Ovary (tissue), 7 donors: ENCODE measurements at regions not wholly inside any gene's neighbourhood (a gene's known extent, or its start where the extent isn't known, plus 50 kb on each side); places are given as distances from the start of the nearest gene placed in this dataset.

Experiments used
- DNase-seq, 5 donors: peaks; one replicate each; pipeline ENCODE4 v3.0.0-alpha.2; 2019 to 2020
- H3K27ac ChIP-seq, 2 donors: fragments of 200-600 bp; one replicate each; pipeline versions ENCODE4 v1.5.1 to v1.8.0; 2019 to 2022
- H3K27me3 ChIP-seq: fragments of 200-600 bp; one replicate; pipeline ENCODE4 v1.8.0; 2022
- H3K36me3 ChIP-seq: fragments of 200-600 bp; sonication (generic); one replicate; pipeline ENCODE4 v1.5.1; 2019
- H3K4me1 ChIP-seq: one replicate; pipeline ENCODE4 v1.8.1; 2013; ENCODE audit warnings: mild to moderate bottlenecking, moderate library complexity; ENCODE audit not compliant: insufficient read depth
- H3K4me3 ChIP-seq: fragments of 200-600 bp; sonication (generic); one replicate; pipeline ENCODE4 v1.5.1; 2017
- H3K9me3 ChIP-seq, 2 donors: fragments of 200-600 bp in 1 of 2; sonication (generic) in 1 of 2; one replicate each; pipeline versions ENCODE4 v1.5.1 to v1.8.1; 2013 to 2019; ENCODE audit warnings: mild to moderate bottlenecking in 1 of 2, moderate library complexity in 1 of 2
- CTCF ChIP-seq, 3 donors: fragments of 450-650 bp in 2 of 3; fragments of 200-600 bp in 1 of 3; IDR thresholded peaks; one replicate each; pipeline versions ENCODE4 v1.5.1 to v1.8.0; 2016 to 2022; ENCODE audit warnings: antibody characterized with exemption in 3 of 3, mild to moderate bottlenecking in 1 of 3
- EP300 ChIP-seq: sonication (generic); formaldehyde crosslinking; IDR thresholded peaks from one replicate; pipeline ENCODE4 v1.6.1; 2017; ENCODE audit warnings: antibody characterized with exemption
- POLR2A ChIP-seq: fragments of 450-650 bp; IDR thresholded peaks from one replicate; pipeline ENCODE4 v1.6.1; 2017; ENCODE audit warnings: antibody characterized with exemption, mild to moderate bottlenecking, moderate library complexity
- WGBS, 3 donors: extraction: QIAGEN DNeasy Blood & Tissue Kit in 1 of 3; methylation state at CpG; one replicate each; pipeline versions ENCODE4 v1.1.5 to v1.1.7; 2013 to 2017; 5-methylcytosine and 5-hydroxymethylcytosine counted together
- intact Hi-C, 4 donors: fragments of 100-400 bp; cut with DNase I; formaldehyde crosslinking; loops; one replicate each; pipeline versions ENCODE4 v1.11.0 to v1.15.1; 2022 to 2023
- donor health status: DM: no; HTN: no; CAD: no; lungs with moderate emphysema.
- donor health status: DM: no; HTN: no; CAD: no.
- donor health status: Bipolar disorder and iron deficiency.
- donor health status: DM: no; HTN: no; CAD: no.
- donor health status: DM: yes; HTN: yes; CAD: no.

DNA sequence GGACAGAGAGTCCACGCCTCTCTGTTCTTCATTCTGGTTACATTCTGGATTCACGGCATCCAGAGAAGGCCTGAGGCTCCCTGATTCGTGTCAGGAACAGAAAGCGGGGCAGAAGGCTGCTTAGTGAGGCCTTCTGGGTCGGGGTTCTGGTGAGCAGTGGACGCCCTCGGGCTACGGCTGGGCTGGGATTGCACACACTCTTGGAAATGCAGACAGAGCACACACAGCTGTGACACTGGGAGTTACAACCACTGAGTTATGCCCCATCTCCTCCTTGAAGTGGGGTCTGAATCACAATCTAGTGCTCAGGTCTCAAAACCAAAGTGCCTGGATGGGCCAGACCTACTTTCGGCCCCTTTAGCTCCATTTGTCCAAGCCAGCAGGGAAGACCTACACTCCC, 156.9 kb upstream of the GDF10 start:
- WGBS, 3 donors: 84 to 95% (median 92%) methylated on average over 9 of the region's 9 CpGs

DNA sequence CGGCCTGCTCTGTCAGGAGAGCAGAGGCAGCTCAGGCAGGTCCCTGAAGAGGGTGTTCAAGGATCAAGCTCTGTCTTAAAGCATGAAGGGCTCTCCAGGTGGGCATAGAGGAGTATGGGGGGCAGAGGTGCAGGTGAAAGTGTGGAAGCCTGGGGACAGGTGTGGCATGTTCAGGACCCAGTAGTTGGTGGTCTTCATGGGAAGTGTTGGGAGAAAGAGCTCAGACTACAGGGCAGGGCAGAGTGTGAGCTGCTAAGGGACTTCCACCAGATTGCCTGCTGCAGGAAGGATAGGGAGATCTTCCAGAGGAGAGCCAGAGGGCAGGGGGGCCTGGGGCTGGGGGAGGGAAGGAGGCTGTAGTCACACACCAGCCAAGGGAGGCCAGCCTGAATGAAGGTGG, 156.5 kb upstream of the GDF10 start:
- intact Hi-C loops: no loop called here
- WGBS, 3 donors: 55 to 77% (median 62%) methylated on average over 1 of the region's 1 CpG

More for the DNA sequence above, 156.9 kb upstream of the GDF10 start:
- no peak overlapping the region for H3K4me3 ChIP-seq
- DNase-seq: no peak
- intact Hi-C loops: no loop called here
- H3K9me3 ChIP-seq: no peaks in the 10 kb centered on the region
- no peaks in the 10 kb centered on the region for H3K4me1 ChIP-seq
- no peaks in the 10 kb centered on the region for H3K27me3 ChIP-seq
- TF ChIP-seq EP300 (no peak), POLR2A (no peak), CTCF (IDR thresholded peaks at IDR 0.05) (no peak)
- no peaks in the 10 kb centered on the region for H3K36me3 ChIP-seq
- H3K27ac ChIP-seq: no peak overlapping the region

GRCh38 chr10:47144525-47144924, 155.5 kb upstream of the GDF10 start:
- no peak for DNase-seq
- H3K4me3 ChIP-seq: no peak overlapping the region
- WGBS, 3 donors: 93 to 95% (median 93%) methylated on average over 3 of the region's 3 CpGs
- no peaks in the 10 kb centered on the region for H3K4me1 ChIP-seq
- no peaks in the 10 kb centered on the region for H3K27me3 ChIP-seq
- no peak overlapping the region for H3K27ac ChIP-seq
- intact Hi-C loops: no loop called here
- TF ChIP-seq CTCF (IDR thresholded peaks at IDR 0.05): no peak
- no peak for TF ChIP-seq POLR2A
- TF ChIP-seq EP300: no peak
- no peaks in the 10 kb centered on the region for H3K36me3 ChIP-seq
- no peaks in the 10 kb centered on the region for H3K9me3 ChIP-seq

More for the DNA sequence above, 156.5 kb upstream of the GDF10 start:
- Histone ChIP-seq H3K36me3 (no peaks in the 10 kb centered on the region), H3K27ac (no peak overlapping the region), H3K27me3 (no peaks in the 10 kb centered on the region), H3K4me3 (no peak overlapping the region), H3K4me1 (no peaks in the 10 kb centered on the region), H3K9me3 (no peaks in the 10 kb centered on the region)
- no peak for TF ChIP-seq POLR2A
- TF ChIP-seq EP300: no peak
- TF ChIP-seq CTCF (IDR thresholded peaks at IDR 0.05): no peak
- DNase-seq: no peak

DNA sequence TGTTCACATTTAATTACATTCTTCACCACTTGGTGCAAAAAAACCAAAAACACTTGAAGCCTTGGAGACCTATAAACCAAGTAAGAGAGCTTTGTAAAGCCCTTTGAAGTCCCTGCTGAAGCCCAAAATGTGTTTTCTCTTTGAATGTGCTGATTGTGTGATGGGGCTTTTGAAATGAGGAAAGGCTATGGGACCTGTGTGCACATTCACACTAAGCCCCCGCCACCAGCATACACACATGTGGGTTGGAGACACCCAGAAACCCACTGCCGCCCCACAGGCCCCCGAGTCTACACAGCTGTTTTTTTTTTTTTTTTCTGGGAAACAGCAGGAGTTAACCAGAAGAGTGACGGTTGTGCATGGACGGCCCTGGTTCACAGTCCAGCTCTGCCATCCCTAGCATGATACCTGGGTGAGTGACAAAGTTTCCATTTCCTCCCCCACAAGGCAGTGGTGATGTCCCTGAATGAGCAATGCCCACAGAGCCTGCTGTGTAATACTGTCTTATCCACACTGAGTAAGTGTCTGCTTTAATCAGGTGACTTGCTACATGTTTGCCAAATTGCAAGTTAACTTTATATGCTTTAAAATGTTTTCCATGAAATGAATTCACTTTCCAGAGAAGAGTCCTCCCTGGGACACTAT, 154.6 kb upstream of the GDF10 start:
- no peaks in the 10 kb centered on the region for H3K27me3 ChIP-seq
- H3K36me3 ChIP-seq: no peaks in the 10 kb centered on the region
- H3K4me3 ChIP-seq: no peak overlapping the region
- TF ChIP-seq POLR2A: no peak
- TF ChIP-seq EP300: no peak
- no peak for TF ChIP-seq CTCF (IDR thresholded peaks at IDR 0.05)
- intact Hi-C loops: no loop called here
- no peaks in the 10 kb centered on the region for H3K4me1 ChIP-seq
- no peaks in the 10 kb centered on the region for H3K9me3 ChIP-seq
- no peak for DNase-seq
- H3K27ac ChIP-seq: no peak overlapping the region
- WGBS, 3 donors: 85 to 88% (median 86%) methylated on average over 5 of the region's 5 CpGs
